Upper lobe of left lung (tissue), 6 donors: ENCODE measurements at regions not wholly inside any gene's neighbourhood (a gene's known extent, or its start where the extent isn't known, plus 50 kb on each side); places are given as distances from the start of the nearest gene placed in this dataset.
A peak's percentile ranks its signal among the peaks of the same experiment; 100 is the strongest.

Experiments used
- ATAC-seq, 2 donors: fragments of 200-7000 bp; cut with Tn5 transposase; one replicate each; pipeline ENCODE4 v1.9.1; 2022; ENCODE audit warnings: mild to moderate bottlenecking in 2 of 2, moderate library complexity in 2 of 2; ENCODE audit not compliant: low FRiP score in 2 of 2
- DNase-seq, 2 donors: peaks; one replicate each; pipeline ENCODE4 v3.0.0-alpha.2; 2019 to 2020
- H3K27ac ChIP-seq, 4 donors: fragments of 200-600 bp; sonication (generic); one replicate each; pipeline ENCODE4 v1.5.1; 2016 to 2019
- H3K27me3 ChIP-seq, 4 donors: fragments of 200-600 bp; sonication (generic); one replicate each; pipeline ENCODE4 v1.5.1; 2017 to 2019
- H3K36me3 ChIP-seq, 4 donors: fragments of 200-600 bp; sonication (generic); one replicate each; pipeline ENCODE4 v1.5.1; 2016 to 2019
- H3K4me1 ChIP-seq, 4 donors: fragments of 200-600 bp; sonication (generic); one replicate each; pipeline ENCODE4 v1.5.1; 2018 to 2019
- H3K4me3 ChIP-seq, 4 donors: fragments of 200-600 bp; sonication (generic); one replicate each; pipeline ENCODE4 v1.5.1; 2017 to 2019; ENCODE audit warnings: mild to moderate bottlenecking in 2 of 4, moderate library complexity in 1 of 4
- H3K9me3 ChIP-seq, 4 donors: fragments of 200-600 bp; sonication (generic); one replicate each; pipeline ENCODE4 v1.5.1; 2018 to 2019
- EP300 ChIP-seq, 4 donors: sonication (generic); formaldehyde crosslinking; IDR thresholded peaks; one replicate each; pipeline ENCODE4 v1.5.1; 2017; ENCODE audit warnings: antibody characterized with exemption in 4 of 4, control low read depth in 2 of 4
- POLR2A ChIP-seq, 4 donors: fragments of 450-650 bp; IDR thresholded peaks; one replicate each; pipeline ENCODE4 v1.5.1; 2016 to 2017; ENCODE audit warnings: antibody characterized with exemption in 4 of 4, mild to moderate bottlenecking in 2 of 4
- POLR2AphosphoS5 ChIP-seq, 2 donors: sonication (generic); formaldehyde crosslinking; IDR thresholded peaks; one replicate each; pipeline ENCODE4 v1.5.1; 2017; ENCODE audit warnings: antibody characterized with exemption in 2 of 2
- WGBS, 2 donors: methylation state at CpG; one replicate each; pipeline ENCODE4 v1.1.5; 2017 to 2018; 5-methylcytosine and 5-hydroxymethylcytosine counted together
- TF ChIP-seq, protein P1 (sequence below), 6 experiments: fragments of 450-650 bp in 4 of 6; fragments of 200-600 bp in 2 of 6; sonication (generic) in 2 of 6; IDR thresholded peaks; one replicate each; pipeline ENCODE4 v1.5.1; 2016 to 2019; ENCODE audit warnings: antibody characterized with exemption in 6 of 6
- donor health status: DM: no; HTN: no; CAD: no; lungs with moderate emphysema.
- donor health status: DM: no; HTN: yes; CAD: no; lungs with severe emphysema.

DNA sequence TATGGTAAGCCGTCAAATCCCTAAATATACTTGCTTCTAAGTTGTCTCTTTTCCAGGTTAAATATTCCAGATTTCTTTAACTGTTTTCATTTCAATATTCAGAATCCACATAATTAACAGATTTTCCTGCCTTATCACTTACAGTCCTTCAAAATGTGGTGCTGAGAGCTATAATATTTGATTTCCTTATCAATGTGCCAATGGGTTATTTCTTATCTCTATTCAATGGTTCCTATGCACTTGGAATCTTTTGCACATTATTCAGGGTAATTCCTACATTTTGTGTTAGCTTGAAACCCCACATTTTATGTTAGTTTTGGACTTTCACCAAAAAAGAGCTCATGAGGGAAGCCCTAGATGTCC is 173.5 kb downstream of the ZFP36L2 start:
- Histone ChIP-seq H3K9me3 (no peaks in the 10 kb centered on the region), H3K4me1 (peaks cover 4 to 11% (median 9%) of the 10 kb centered on the region in 4 donors), H3K4me3 (no peak overlapping the region), H3K36me3 (no peaks in the 10 kb centered on the region), H3K27ac (no peak overlapping the region), H3K27me3 (no peaks in the 10 kb centered on the region)
- TF ChIP-seq EP300 (IDR thresholded peaks at IDR 0.05) (no peak), POLR2A (IDR thresholded peaks at IDR 0.05) (no peak), POLR2AphosphoS5 (IDR thresholded peaks at IDR 0.05) (no peak)
- TF ChIP-seq, protein P1, sequence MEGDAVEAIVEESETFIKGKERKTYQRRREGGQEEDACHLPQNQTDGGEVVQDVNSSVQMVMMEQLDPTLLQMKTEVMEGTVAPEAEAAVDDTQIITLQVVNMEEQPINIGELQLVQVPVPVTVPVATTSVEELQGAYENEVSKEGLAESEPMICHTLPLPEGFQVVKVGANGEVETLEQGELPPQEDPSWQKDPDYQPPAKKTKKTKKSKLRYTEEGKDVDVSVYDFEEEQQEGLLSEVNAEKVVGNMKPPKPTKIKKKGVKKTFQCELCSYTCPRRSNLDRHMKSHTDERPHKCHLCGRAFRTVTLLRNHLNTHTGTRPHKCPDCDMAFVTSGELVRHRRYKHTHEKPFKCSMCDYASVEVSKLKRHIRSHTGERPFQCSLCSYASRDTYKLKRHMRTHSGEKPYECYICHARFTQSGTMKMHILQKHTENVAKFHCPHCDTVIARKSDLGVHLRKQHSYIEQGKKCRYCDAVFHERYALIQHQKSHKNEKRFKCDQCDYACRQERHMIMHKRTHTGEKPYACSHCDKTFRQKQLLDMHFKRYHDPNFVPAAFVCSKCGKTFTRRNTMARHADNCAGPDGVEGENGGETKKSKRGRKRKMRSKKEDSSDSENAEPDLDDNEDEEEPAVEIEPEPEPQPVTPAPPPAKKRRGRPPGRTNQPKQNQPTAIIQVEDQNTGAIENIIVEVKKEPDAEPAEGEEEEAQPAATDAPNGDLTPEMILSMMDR (IDR thresholded peaks at IDR 0.05): no peak
- 85 to 97% methylated on average over 1 of the region's 1 CpG for WGBS, 2 donors
- no peak for DNase-seq
- ATAC-seq: no peak

GRCh38 chr2:43052204-43052943 is 174.0 kb downstream of the ZFP36L2 start:
- peak overlapping the region in 1 of 4 donors; percentile 0 for H3K27ac ChIP-seq
- 92 to 93% methylated on average over 2 to 3 of the region's 3 CpGs for WGBS, 2 donors
- H3K36me3 ChIP-seq: no peaks in the 10 kb centered on the region

GRCh38 chr2:43051338-43051737 is 175.1 kb downstream of the ZFP36L2 start:
- TF ChIP-seq EP300 (IDR thresholded peaks at IDR 0.05) (no peak), POLR2A (IDR thresholded peaks at IDR 0.05) (no peak)
- Histone ChIP-seq H3K9me3 (no peaks in the 10 kb centered on the region), H3K36me3 (no peaks in the 10 kb centered on the region), H3K27me3 (no peaks in the 10 kb centered on the region), H3K4me3 (no peak overlapping the region), H3K4me1 (peaks cover 4 to 16% (median 12%) of the 10 kb centered on the region in 4 donors), H3K27ac (peak overlapping the region in 2 of 4 donors; percentile 5 to 42)
- WGBS, 2 donors: 76 to 81% methylated on average over 8 of the region's 8 CpGs
- DNase-seq (no peak), ATAC-seq (peak in 1 of 2 donors; percentile 30)

More at GRCh38 chr2:43052204-43052943, 174.0 kb downstream of the ZFP36L2 start:
- DNase-seq (no peak), ATAC-seq (no peak)
- peaks cover 4 to 11% (median 9%) of the 10 kb centered on the region in 4 donors for H3K4me1 ChIP-seq
- H3K4me3 ChIP-seq: no peak overlapping the region
- no peaks in the 10 kb centered on the region for H3K9me3 ChIP-seq
- TF ChIP-seq, protein P1 (IDR thresholded peaks at IDR 0.05): no peak
- TF ChIP-seq POLR2AphosphoS5 (IDR thresholded peaks at IDR 0.05): no peak
- no peak for TF ChIP-seq POLR2A (IDR thresholded peaks at IDR 0.05)
- TF ChIP-seq EP300 (IDR thresholded peaks at IDR 0.05): no peak
- H3K27me3 ChIP-seq: no peaks in the 10 kb centered on the region

- DNase-seq: no peak
- ATAC-seq: no peak
- TF ChIP-seq POLR2AphosphoS5 (IDR thresholded peaks at IDR 0.05): no peak
- no peak for TF ChIP-seq EP300 (IDR thresholded peaks at IDR 0.05)
- TF ChIP-seq POLR2A (IDR thresholded peaks at IDR 0.05): no peak
- TF ChIP-seq, protein P1 (IDR thresholded peaks at IDR 0.05): no peak
- peaks cover 4 to 19% (median 15%) of the 10 kb centered on the region in 4 donors for H3K4me1 ChIP-seq
- WGBS, 2 donors: 70 to 76% methylated on average over 5 of the region's 5 CpGs
- no peaks in the 10 kb centered on the region for H3K27me3 ChIP-seq
- H3K4me3 ChIP-seq: no peak overlapping the region
- no peaks in the 10 kb centered on the region for H3K36me3 ChIP-seq
- no peaks in the 10 kb centered on the region for H3K9me3 ChIP-seq
- H3K27ac ChIP-seq: peak overlapping the region in 2 of 4 donors; percentile 5 to 42
These were observed 175.5 kb downstream of the ZFP36L2 start for GRCh38 chr2:43050866-43051265.

DNA sequence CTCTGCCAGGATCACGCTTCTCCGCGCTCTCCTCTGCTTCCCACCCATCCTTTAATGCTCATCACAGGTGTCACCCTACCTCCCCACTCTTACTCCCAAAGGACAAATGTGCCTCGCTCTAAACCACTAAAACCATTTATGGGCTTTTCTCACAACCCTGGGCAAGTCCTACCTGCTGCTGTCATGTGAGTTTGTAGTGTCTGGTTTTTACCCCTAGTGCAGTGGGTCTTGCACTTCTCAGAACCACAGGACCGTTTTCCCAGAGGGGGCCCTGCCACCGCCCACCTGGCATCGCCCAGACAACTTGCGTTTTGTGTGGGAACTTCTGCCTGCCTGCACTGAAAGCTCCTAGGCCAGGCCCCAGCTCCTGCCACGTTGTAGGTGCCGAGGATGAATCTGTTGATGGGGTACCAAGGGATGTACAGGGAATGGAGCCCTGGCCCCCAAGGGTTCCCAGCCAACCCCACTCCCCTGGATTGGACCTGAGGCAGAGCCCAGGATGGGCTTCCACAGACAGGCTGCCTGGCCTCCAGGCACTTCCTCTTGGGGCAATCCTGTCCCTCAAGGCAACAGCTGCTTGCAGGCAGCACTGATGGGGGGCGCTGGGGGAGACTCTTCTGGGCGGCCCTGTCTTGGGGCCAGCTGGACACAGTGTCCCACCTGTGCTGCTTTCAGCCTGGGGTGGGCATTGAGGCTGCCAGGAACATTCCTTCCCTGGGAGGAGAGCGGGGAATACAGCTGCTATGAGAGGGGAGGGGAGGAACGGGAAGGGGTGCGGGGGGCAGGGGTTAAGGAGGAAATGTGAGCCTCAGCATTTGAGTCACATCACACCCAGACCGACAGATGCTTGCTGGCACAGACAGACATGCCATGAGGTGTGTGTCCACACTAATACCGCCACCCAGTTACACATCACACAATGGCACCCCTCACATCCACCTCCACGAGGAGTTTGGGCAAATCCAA is 176.3 kb downstream of the ZFP36L2 start:
- no peak for DNase-seq
- Histone ChIP-seq H3K27me3 (no peaks in the 10 kb centered on the region), H3K27ac (peak overlapping the region in 2 of 4 donors; percentile 5 to 42), H3K4me3 (no peak overlapping the region), H3K4me1 (peaks cover 4 to 19% (median 13%) of the 10 kb centered on the region in 4 donors), H3K9me3 (no peaks in the 10 kb centered on the region), H3K36me3 (no peaks in the 10 kb centered on the region)
- 78 to 79% methylated on average over 11 to 14 of the region's 18 CpGs for WGBS, 2 donors
- TF ChIP-seq POLR2AphosphoS5 (IDR thresholded peaks at IDR 0.05) (no peak), EP300 (IDR thresholded peaks at IDR 0.05) (no peak), POLR2A (IDR thresholded peaks at IDR 0.05) (no peak)
- TF ChIP-seq, protein P1 (IDR thresholded peaks at IDR 0.05): no peak
- ATAC-seq: peak in 1 of 2 donors; percentile 41
